Fibroblast of peridontal ligament (primary cell): ENCODE measurements at regions not wholly inside any gene's neighbourhood (a gene's known extent, or its start where the extent isn't known, plus 50 kb on each side); places are given as distances from the start of the nearest gene placed in this dataset.

Experiments used
- DNase-seq: peaks from one replicate; pipeline ENCODE4 v3.0.0-alpha.2; 2010; ENCODE audit errors: extremely low read depth

GRCh38 chr16:17861981-17862479, 391.3 kb upstream of the XYLT1 start:
- DNase-seq = no peak

DNA sequence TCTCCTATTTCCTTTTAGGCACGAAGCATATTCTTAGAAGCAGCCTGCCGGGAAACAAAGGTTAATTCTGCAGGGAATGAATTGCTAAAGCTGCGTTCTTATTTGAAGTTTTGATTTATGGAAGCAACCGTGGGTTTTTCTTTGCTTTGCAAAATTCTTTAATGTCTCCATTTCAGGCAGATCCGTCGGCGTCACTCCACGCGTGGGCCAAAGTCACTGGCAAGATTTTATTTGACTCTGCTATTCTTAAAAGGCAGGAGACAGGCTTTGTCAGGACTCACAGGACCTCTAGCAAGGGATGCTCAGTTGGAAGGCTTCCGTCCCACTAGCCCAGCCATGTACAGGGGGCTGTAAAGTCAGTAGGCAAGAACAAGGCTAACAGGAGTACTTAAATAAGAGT, 387.3 kb upstream of the XYLT1 start:
- DNase-seq = no peak

GRCh38 chr16:17853958-17854357, 383.2 kb upstream of the XYLT1 start:
- no peak for DNase-seq

DNA sequence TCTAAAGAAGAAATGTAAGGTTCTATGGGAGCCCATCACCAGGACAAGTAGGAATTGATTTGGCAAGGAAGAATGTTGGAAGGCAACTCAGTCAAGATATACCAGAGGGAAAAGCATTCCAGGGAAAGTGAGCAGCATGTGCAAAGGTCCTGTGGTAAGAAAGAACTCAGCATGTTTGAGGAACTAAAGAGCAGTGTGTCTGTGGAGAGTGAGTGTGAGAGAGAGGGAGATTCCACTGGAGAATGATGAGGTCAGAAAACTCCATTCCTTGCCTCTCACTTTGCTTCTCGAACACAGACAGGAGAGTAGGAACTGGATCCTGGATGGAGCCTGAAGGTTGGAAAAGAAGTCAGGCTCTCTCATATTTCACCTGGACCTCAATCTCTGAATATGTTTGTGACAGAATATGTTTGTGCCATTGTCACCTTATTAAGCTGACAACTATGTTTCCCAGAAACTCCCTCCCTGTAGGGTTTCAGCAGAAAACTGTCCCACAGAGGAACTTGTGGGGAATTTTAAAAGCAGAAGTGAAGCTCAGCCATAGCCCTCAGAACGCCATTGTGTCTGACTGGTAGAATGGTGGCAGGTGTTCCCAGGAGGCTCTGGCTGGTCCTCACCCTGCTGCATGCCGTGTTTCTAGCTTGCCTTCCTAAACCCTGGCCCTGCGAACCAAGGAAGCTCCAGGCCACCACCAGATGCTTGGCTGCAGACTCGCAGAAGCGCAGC, 382.4 kb upstream of the XYLT1 start:
- DNase-seq = no peak

GRCh38 chr16:17850581-17851250, 380.0 kb upstream of the XYLT1 start:
- DNase-seq = no peak

DNA sequence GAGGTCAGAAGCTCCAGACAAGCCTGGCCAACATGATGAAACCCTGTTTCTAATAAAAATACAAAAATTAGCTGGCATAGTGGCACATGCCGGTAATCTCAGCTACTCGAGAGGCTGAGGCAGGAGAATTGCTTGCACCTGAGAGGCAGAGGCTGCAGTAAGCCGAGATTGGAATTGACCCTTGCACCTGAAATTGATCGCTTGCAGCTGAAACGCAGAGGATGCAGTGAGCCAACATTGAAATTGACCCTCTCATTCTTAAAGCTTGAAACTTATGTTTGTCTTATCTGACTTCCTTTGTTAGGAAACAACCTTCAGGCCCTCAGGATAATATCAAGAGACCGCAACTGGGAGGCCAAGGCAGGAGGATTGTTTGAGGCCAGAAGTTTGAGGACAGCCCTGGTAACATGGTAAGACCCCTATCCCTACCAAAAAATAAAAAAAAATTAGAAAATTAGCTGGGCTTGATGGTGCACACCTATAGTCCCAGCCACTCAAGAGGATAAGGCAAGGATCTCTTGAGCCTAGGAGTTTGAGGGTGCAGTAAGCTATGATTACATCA, 376.6 kb upstream of the XYLT1 start:
- DNase-seq = no peak

GRCh38 chr16:17846030-17846429, 375.3 kb upstream of the XYLT1 start:
- no peak for DNase-seq

GRCh38 chr16:17845031-17845430, 374.3 kb upstream of the XYLT1 start:
- no peak for DNase-seq

DNA sequence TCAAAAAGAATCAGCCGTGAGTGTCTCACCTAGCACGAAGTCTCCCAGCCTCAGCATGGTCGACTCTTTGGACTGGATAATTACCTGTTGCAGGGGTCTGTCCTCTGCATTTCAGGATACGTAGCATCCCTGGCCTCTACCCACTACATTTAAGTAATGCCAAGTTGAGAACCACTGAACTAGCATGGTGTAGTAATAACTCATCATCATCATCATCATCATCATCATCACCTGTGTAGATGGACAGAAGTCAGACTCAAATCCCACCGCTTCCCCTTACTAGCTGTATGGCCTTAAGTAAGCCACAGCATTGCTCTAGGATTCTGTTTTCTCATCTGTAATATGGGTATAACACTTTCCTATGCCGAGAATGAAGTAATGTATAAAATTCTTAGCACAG, 373.1 kb upstream of the XYLT1 start:
- no peak for DNase-seq

DNA sequence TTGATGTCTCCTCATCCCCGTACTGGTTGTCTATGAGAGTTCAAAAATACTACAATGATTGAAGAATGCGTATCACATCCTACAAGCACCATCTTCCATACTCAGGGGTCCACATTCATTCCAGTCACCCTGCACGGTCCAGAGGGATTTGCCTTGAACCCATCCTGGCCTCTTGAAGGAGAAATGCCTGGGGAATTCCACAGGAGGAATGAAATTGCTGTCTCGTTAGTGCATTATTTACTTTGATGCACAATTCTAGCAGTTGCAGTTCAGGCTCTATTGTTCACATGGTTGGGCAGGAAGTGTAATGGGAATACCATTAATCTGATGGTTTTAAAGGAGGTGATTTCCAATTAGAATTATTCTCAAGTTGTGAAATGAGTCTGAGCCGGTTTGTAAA, 369.1 kb upstream of the XYLT1 start:
- no peak for DNase-seq

DNA sequence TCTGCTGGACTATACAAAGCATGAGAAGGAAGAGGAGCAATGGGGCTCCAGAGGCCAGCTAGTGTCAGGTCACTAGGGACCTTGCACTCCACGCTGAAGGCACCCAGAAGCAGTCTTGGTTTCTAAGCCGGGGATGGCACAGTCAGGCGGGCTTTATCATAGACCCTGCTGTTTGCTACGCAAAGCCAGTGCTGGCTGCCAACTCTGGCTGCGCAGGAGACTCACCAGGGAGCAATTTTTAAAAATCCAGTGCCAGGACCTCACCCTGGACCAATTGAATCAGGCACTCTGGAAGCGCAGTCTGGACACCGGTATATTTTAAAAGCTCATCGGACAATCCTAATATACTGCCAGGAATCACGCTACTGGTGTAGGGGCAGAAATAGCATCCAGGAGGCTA, 368.5 kb upstream of the XYLT1 start:
- no peak for DNase-seq

DNA sequence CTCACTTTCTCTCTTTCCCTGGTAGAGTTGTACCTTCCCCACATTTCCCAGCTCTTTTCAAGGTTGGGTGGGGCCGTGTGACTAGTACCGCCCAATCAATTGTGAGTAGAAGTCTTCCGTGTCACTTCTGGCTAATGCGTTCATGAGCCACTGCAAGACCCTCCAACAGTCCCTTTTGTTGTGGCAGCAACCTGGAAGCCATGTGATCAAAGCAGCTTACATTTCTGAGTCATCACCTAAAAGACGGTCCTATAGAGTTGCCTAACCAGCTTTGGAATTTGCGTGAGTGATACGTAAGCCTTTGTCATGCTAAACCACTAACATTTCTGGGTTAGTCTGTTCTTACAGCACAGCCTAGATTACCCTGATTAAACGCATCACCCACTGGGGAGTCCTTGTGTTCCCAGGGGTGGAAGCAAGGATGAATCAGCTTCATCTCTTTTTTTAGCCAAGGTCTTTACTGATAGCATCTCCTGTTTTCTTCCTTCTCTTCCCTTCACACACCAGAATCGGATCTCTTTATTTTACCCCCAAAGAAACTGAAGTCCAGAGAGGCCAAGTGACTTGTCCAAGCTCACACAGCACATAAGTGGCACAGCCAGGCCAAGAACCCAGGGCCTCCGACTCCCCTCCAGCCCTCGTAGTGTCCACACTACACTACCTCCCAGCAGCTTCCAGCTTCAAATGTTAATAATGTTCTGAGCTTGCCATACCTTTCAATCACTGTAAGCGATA, 366.3 kb upstream of the XYLT1 start:
- DNase-seq = peak; percentile 97

DNA sequence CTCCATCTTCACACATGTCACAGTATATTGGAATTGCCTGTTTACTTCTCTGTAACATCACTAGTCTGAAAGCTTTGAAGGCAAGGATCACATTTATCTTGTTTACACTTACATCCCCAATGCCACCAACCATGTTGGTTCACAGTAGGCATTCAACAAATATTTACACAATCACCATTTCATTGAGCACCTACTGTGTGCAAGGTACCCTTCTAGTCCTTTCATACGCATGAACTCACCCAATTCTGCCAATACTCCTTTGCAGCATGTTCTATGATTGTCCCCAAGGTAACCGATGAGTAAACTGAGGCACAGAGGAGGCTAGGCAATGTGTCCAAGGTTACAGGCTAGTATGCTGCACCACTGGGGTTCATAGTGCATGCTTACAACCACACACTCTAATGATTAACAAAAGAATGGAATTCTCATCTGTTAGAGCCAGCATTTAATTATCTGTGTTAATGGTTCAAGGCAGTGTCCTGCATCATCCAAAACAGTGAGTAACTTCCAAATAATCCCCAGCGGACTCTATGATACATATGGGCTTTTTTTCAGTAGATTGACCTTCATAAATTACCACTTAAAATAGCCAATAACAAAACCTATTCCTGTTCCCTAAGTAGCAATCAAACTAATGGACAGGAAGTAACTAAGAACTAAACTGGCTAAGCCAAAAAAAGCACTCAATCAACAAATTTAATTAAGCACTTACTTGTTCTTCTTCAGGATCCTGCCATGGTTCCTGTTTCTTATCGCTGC, 364.5 kb upstream of the XYLT1 start:
- no peak for DNase-seq

DNA sequence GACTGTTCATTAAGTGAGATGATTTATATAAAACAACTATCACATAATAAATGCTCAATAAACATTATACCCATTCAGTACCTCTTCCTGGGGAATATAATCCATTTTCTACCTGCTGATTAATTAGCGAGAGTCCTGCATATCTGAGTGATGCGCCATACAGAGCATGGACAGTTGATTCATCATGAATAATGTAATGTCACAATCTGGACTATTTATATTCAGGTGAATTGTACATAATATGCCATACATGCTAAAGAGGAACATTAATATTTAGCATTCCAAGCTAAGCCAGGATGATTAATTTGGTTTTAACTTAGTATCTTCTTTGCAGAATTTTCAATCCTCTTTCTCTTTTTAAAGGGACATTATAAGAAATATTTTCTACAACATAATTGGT, 362.0 kb upstream of the XYLT1 start:
- no peak for DNase-seq

- no peak for DNase-seq
Measured at GRCh38 chr16:17831330-17831729, 360.6 kb upstream of the XYLT1 start.

DNA sequence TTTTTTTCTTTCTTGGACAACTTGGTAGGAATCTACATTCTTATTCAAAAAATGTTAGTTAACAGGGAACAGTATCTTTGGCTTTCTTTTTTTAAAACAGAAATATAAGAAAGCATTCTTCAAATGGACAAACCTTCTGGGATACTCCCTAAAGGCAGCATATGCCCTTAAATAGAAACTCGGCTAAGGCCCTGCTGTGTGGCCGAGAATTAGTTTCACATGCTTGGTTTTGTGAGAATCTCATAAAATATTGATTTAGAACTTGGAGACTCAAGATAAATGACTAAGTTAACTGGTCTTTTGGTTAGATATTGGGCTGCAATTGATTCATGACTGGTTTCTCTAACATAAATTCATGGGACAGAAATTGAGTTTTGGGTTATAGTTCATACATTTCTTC, 359.9 kb upstream of the XYLT1 start:
- peak; percentile 34 for DNase-seq

GRCh38 chr16:17829811-17830210, 359.1 kb upstream of the XYLT1 start:
- DNase-seq = no peak

GRCh38 chr16:17828012-17828411, 357.3 kb upstream of the XYLT1 start:
- DNase-seq = peak; percentile 93

GRCh38 chr16:17827313-17827712, 356.6 kb upstream of the XYLT1 start:
- DNase-seq = peak; percentile 78

DNA sequence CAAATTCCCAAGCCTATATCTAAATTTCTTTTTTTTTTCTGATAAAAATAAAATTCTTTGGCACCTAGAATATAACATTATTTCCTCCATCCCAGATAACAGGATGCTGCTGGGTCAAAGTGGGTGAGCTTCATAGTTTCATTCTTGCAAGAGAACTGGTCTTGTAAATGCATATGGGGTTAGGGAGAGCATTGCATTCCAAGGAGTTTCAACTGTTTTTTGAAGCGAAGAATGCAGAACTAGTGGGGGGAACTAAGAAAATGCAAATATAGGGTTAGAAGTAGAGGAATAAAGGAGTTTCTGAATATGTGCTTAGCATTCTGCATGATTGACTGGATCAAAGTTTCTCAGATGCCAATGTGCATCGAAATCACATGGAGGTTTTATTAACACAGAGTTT, 347.2 kb upstream of the XYLT1 start:
- no peak for DNase-seq

- DNase-seq = peak; percentile 11
Measured at GRCh38 chr16:17817260-17817659, 346.5 kb upstream of the XYLT1 start.

GRCh38 chr16:17812771-17813170, 342.0 kb upstream of the XYLT1 start:
- no peak for DNase-seq
